ENCODE measurements at regions not wholly inside any gene's neighbourhood (a gene's known extent, or its start where the extent isn't known, plus 50 kb on each side); places are given as distances from the start of the nearest gene placed in this dataset.

DNA sequence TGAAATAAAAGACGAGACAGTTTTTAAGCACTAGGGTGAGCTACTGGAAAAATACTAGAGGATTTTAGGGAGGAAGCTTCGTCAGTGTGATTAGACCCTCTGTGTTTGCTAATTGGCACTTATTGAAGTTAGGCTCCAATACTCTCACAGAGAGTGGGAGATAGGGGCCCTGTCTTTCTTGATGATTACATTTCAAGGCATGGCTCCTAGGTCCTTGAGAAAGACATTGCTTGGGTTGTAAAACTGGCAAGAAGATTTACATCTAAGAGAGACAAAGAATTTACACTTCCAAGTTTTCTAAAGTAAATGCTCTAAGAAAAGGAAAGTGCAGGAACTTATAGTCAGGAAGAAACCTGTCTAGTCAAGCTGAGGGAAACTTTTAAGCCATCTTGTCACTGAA lies 183.2 kb downstream of the C12orf50 start:
- Histone ChIP-seq H3K9me3 (ENCODE audit: low read length) (no peaks in the 10 kb centered on the region), H3K4me2 (ENCODE audit: low read length) (no peak overlapping the region), H4K20me1 (ENCODE audit: insufficient read depth, low read length) (no peaks in the 10 kb centered on the region), H3K4me1 (ENCODE audit: insufficient read depth, low read length, severe bottlenecking) (no peaks in the 10 kb centered on the region), H3K4me3 (ENCODE audit: low read depth, low read length, poor library complexity, severe bottlenecking) (no peak overlapping the region), H3F3A (ENCODE audit: insufficient read depth, low read length) (no peaks in the 10 kb centered on the region), H3K36me3 (ENCODE audit: insufficient read depth, low read length) (no peaks in the 10 kb centered on the region), H3K9me2 (ENCODE audit: low read depth, low read length) (no peaks in the 10 kb centered on the region), H3K79me2 (ENCODE audit: insufficient read depth, low read length) (no peaks in the 10 kb centered on the region), H2AFZ (ENCODE audit: low read length) (no peak overlapping the region), H3K27ac (ENCODE audit: low read depth, low read length, poor library complexity, severe bottlenecking) (no peak overlapping the region), H3K9ac (ENCODE audit: low read length) (no peak overlapping the region), H3K27me3 (ENCODE audit: insufficient read depth, low read length) (no peaks in the 10 kb centered on the region)
- TF ChIP-seq CTCF (IDR thresholded peaks at IDR 0.05; ENCODE audit: low read length), result no peak
- TF ChIP-seq EZH2 (IDR thresholded peaks at IDR 0.05; ENCODE audit: borderline replicate concordance, low read length), result no peak

GRCh38 chr12:87841935-87842334 lies 187.3 kb downstream of the C12orf50 start:
- Histone ChIP-seq H3K4me1 (ENCODE audit: insufficient read depth, low read length, severe bottlenecking) (no peaks in the 10 kb centered on the region), H4K20me1 (ENCODE audit: insufficient read depth, low read length) (no peaks in the 10 kb centered on the region), H3K27me3 (ENCODE audit: insufficient read depth, low read length) (no peaks in the 10 kb centered on the region), H3F3A (ENCODE audit: insufficient read depth, low read length) (no peaks in the 10 kb centered on the region), H3K4me3 (ENCODE audit: low read depth, low read length, poor library complexity, severe bottlenecking) (no peak overlapping the region), H3K27ac (ENCODE audit: low read depth, low read length, poor library complexity, severe bottlenecking) (no peak overlapping the region), H3K9me2 (ENCODE audit: low read depth, low read length) (no peaks in the 10 kb centered on the region), H3K9ac (ENCODE audit: low read length) (no peak overlapping the region), H3K79me2 (ENCODE audit: insufficient read depth, low read length) (no peaks in the 10 kb centered on the region), H3K36me3 (ENCODE audit: insufficient read depth, low read length) (no peaks in the 10 kb centered on the region), H3K4me2 (ENCODE audit: low read length) (no peak overlapping the region), H3K9me3 (ENCODE audit: low read length) (no peaks in the 10 kb centered on the region), H2AFZ (ENCODE audit: low read length) (no peak overlapping the region)
- TF ChIP-seq CTCF (IDR thresholded peaks at IDR 0.05; ENCODE audit: low read length) (no peak), EZH2 (IDR thresholded peaks at IDR 0.05; ENCODE audit: borderline replicate concordance, low read length) (no peak)

GRCh38 chr12:87836190-87836589 lies 193.0 kb downstream of the C12orf50 start:
- H2AFZ ChIP-seq (ENCODE audit: low read length), result no peak overlapping the region
- no peaks in the 10 kb centered on the region for H3K9me3 ChIP-seq (ENCODE audit: low read length)
- H3K9ac ChIP-seq (ENCODE audit: low read length), result no peak overlapping the region
- no peaks in the 10 kb centered on the region for H3K4me1 ChIP-seq (ENCODE audit: insufficient read depth, low read length, severe bottlenecking)
- no peak overlapping the region for H3K27ac ChIP-seq (ENCODE audit: low read depth, low read length, poor library complexity, severe bottlenecking)
- H3K79me2 ChIP-seq (ENCODE audit: insufficient read depth, low read length), result no peaks in the 10 kb centered on the region
- TF ChIP-seq CTCF (IDR thresholded peaks at IDR 0.05; ENCODE audit: low read length) (no peak), EZH2 (IDR thresholded peaks at IDR 0.05; ENCODE audit: borderline replicate concordance, low read length) (no peak)
- H4K20me1 ChIP-seq (ENCODE audit: insufficient read depth, low read length), result no peaks in the 10 kb centered on the region
- H3K9me2 ChIP-seq (ENCODE audit: low read depth, low read length), result no peaks in the 10 kb centered on the region
- no peak overlapping the region for H3K4me3 ChIP-seq (ENCODE audit: low read depth, low read length, poor library complexity, severe bottlenecking)
- H3K36me3 ChIP-seq (ENCODE audit: insufficient read depth, low read length), result no peaks in the 10 kb centered on the region
- no peak overlapping the region for H3K4me2 ChIP-seq (ENCODE audit: low read length)
- no peaks in the 10 kb centered on the region for H3K27me3 ChIP-seq (ENCODE audit: insufficient read depth, low read length)
- no peaks in the 10 kb centered on the region for H3F3A ChIP-seq (ENCODE audit: insufficient read depth, low read length)

Measured in OCI-LY1 (cell line).